ENCODE measurements at regions not wholly inside any gene's neighbourhood (a gene's known extent, or its start where the extent isn't known, plus 50 kb on each side); places are given as distances from the start of the nearest gene placed in this dataset.

GRCh38 chr2:122378521-122378920 lies 623.1 kb downstream of the TSN start:
- TF ChIP-seq CTCF (IDR thresholded peaks at IDR 0.05; ENCODE audit: insufficient read depth, low read length) (no peak), POLR2AphosphoS5 (IDR thresholded peaks at IDR 0.05; ENCODE audit: low read depth) (no peak), GABPA (IDR thresholded peaks at IDR 0.05; ENCODE audit: low read depth) (no peak)
- TF ChIP-seq, protein P1, sequence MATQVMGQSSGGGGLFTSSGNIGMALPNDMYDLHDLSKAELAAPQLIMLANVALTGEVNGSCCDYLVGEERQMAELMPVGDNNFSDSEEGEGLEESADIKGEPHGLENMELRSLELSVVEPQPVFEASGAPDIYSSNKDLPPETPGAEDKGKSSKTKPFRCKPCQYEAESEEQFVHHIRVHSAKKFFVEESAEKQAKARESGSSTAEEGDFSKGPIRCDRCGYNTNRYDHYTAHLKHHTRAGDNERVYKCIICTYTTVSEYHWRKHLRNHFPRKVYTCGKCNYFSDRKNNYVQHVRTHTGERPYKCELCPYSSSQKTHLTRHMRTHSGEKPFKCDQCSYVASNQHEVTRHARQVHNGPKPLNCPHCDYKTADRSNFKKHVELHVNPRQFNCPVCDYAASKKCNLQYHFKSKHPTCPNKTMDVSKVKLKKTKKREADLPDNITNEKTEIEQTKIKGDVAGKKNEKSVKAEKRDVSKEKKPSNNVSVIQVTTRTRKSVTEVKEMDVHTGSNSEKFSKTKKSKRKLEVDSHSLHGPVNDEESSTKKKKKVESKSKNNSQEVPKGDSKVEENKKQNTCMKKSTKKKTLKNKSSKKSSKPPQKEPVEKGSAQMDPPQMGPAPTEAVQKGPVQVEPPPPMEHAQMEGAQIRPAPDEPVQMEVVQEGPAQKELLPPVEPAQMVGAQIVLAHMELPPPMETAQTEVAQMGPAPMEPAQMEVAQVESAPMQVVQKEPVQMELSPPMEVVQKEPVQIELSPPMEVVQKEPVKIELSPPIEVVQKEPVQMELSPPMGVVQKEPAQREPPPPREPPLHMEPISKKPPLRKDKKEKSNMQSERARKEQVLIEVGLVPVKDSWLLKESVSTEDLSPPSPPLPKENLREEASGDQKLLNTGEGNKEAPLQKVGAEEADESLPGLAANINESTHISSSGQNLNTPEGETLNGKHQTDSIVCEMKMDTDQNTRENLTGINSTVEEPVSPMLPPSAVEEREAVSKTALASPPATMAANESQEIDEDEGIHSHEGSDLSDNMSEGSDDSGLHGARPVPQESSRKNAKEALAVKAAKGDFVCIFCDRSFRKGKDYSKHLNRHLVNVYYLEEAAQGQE (IDR thresholded peaks at IDR 0.05; ENCODE audit: insufficient replicate concordance, low read depth) = no peak

Data from HL-60 (cell line).